GM12864 (cell line): ENCODE measurements at regions not wholly inside any gene's neighbourhood (a gene's known extent, or its start where the extent isn't known, plus 50 kb on each side); places are given as distances from the start of the nearest gene placed in this dataset.

Source experiments
- DNase-seq: peaks from one replicate; pipeline ENCODE4 v3.0.0-alpha.2; 2011; ENCODE audit warnings: low read depth
- H3K4me3 ChIP-seq: 2 replicates; pipeline ENCODE4 v1.5.1; 2011; ENCODE audit warnings: mild to moderate bottlenecking, low read depth, low read length, control low read depth
- CTCF ChIP-seq: IDR thresholded peaks from 2 replicates; pipeline ENCODE4 v1.5.1; 2011; ENCODE audit warnings: low read depth, mild to moderate bottlenecking, moderate library complexity, low read length, control low read depth, inconsistent platforms; ENCODE audit errors: missing control alignments

- H3K4me3 ChIP-seq = no peak overlapping the region
Observed at GRCh38 chr12:91894911-91895310, 250.7 kb downstream of the BTG1 start.

GRCh38 chr12:91893476-91893875 is 252.2 kb downstream of the BTG1 start:
- no peak overlapping the region for H3K4me3 ChIP-seq
- TF ChIP-seq CTCF = no peak
- DNase-seq = no peak

More at GRCh38 chr12:91894911-91895310, 250.7 kb downstream of the BTG1 start:
- DNase-seq = no peak
- TF ChIP-seq CTCF = no peak

GRCh38 chr12:91892081-91892855 is 253.4 kb downstream of the BTG1 start:
- H3K4me3 ChIP-seq = no peak overlapping the region

GRCh38 chr12:91890742-91891141 is 254.9 kb downstream of the BTG1 start:
- no peak for DNase-seq
- H3K4me3 ChIP-seq = no peak overlapping the region
- no peak for TF ChIP-seq CTCF

More at GRCh38 chr12:91892081-91892855, 253.4 kb downstream of the BTG1 start:
- no peak for TF ChIP-seq CTCF
- no peak for DNase-seq

- DNase-seq = no peak
- no peak overlapping the region for H3K4me3 ChIP-seq
- no peak for TF ChIP-seq CTCF
Observed at GRCh38 chr12:91889910-91890309, 255.7 kb downstream of the BTG1 start.

- no peak for DNase-seq
- no peak for TF ChIP-seq CTCF
- no peak overlapping the region for H3K4me3 ChIP-seq
Observed at GRCh38 chr12:91889059-91889458, 256.6 kb downstream of the BTG1 start.

- H3K4me3 ChIP-seq = no peak overlapping the region
- no peak for TF ChIP-seq CTCF
- no peak for DNase-seq
Observed at GRCh38 chr12:91887957-91888356, 257.7 kb downstream of the BTG1 start.
